ENCODE measurements at regions not wholly inside any gene's neighbourhood (a gene's known extent, or its start where the extent isn't known, plus 50 kb on each side); places are given as distances from the start of the nearest gene placed in this dataset.
A peak's percentile ranks its signal among the peaks of the same experiment; 100 is the strongest.

DNA sequence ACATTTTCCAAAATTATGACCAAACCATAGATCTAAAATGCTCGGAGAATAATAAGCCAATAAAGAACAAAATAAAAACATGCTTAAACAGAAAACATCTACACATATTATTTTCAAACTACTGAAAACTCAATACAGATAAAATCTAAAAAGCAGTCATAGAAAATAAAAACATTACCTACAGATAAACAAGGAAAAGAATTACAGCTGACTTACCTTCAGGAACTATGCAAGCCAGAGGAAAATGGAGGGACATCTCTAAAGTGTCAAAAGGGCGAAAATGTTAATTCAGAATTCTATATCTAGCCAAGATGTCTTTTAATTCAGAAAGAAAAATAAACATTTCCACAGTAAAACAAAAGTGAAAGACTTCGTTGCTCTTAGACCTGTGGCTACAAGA, 112.9 kb upstream of the GYPC start:
- no peak overlapping the region for H3K4me3 ChIP-seq (ENCODE audit: low read length)
- TF ChIP-seq, protein P1, sequence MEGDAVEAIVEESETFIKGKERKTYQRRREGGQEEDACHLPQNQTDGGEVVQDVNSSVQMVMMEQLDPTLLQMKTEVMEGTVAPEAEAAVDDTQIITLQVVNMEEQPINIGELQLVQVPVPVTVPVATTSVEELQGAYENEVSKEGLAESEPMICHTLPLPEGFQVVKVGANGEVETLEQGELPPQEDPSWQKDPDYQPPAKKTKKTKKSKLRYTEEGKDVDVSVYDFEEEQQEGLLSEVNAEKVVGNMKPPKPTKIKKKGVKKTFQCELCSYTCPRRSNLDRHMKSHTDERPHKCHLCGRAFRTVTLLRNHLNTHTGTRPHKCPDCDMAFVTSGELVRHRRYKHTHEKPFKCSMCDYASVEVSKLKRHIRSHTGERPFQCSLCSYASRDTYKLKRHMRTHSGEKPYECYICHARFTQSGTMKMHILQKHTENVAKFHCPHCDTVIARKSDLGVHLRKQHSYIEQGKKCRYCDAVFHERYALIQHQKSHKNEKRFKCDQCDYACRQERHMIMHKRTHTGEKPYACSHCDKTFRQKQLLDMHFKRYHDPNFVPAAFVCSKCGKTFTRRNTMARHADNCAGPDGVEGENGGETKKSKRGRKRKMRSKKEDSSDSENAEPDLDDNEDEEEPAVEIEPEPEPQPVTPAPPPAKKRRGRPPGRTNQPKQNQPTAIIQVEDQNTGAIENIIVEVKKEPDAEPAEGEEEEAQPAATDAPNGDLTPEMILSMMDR (conservative IDR thresholded peaks at IDR 0.05; ENCODE audit: low read depth, low read length) = no peak
- peak; percentile 0 for DNase-seq (ENCODE audit: low read depth)

DNA sequence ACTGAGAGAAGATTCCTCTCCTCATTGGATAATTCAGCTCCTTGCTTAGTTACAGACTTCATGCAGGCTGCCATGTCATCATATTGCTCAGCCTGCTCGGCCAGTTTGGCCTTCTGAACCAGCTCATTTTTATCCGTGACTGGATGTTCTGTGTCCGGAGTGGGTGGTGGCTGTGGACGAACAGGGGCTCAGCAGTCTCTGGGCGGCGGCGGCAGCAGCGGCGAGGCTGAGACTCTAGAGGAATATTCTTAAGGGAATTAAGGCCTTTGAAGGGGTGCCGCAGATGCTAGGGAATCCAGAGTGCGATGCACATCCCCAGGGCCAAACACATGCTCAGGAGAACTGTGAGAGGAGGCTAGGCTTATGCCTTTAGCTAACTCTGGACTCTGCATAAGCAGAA, 97.9 kb upstream of the GYPC start:
- DNase-seq (ENCODE audit: low read depth) = no peak
- TF ChIP-seq, protein P1 (conservative IDR thresholded peaks at IDR 0.05; ENCODE audit: low read depth, low read length) = no peak
- H3K4me3 ChIP-seq (ENCODE audit: low read length) = no peak overlapping the region

DNA sequence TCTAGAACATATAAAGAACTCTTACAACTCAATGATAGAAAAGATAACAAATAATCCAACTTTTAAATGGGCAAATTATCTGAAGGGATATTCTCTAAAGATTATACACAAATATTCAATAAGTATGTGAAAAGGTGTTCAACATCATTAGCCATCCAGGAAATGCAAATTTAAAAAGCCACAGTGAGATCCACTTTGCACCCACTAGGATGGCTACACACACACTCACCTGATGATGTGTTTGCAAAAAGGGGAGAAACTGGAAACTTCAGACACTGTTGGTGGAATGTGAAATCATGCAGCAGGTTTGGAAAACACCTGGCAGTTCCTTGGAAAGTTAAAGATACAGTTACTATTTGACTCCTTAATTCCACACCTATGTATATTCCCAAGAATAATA, 87.2 kb upstream of the GYPC start:
- DNase-seq (ENCODE audit: low read depth) = no peak
- no peak overlapping the region for H3K4me3 ChIP-seq (ENCODE audit: low read length)
- TF ChIP-seq, protein P1 (conservative IDR thresholded peaks at IDR 0.05; ENCODE audit: low read depth, low read length) = no peak

DNA sequence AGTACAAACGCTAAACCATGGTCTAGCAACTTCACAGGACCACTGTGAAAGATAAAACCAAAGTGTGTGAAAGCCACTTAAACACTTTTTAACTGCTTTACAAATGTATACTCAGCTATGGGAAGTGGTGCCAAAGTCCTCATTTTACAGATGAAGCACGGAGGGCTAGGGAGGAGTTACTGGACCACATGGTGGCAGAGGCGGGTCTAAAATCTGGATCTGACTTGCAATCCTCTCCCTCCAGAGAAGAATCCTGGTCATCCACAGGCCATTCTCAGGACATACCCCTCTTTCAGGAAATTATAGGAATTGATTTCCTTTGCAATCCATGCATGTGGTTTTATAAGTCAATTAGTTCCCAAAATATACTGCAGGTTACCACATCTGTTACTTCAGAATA, 84.6 kb upstream of the GYPC start:
- TF ChIP-seq, protein P1 (conservative IDR thresholded peaks at IDR 0.05; ENCODE audit: low read depth, low read length) = no peak
- H3K4me3 ChIP-seq (ENCODE audit: low read length) = no peak overlapping the region
- DNase-seq (ENCODE audit: low read depth) = no peak

DNA sequence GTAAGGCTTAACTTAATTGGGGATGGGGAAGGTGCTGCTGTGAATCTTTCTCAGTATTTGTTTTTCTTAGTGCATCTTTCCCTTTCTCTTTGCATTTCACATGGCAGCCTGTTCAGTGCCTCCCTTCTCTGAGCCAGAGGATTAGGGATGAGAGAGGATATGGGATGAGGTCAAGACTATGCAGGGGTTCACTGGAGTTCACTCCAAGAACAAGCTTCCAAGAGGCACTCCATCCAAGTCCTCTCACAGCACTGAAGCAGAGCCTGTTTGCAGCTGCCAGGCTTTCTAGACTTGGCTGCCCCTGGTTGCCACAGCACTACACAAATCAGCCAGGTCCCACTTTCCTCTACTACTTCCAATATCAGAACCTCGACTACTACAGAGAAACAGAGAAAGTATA, 80.3 kb upstream of the GYPC start:
- TF ChIP-seq, protein P1 (conservative IDR thresholded peaks at IDR 0.05; ENCODE audit: low read depth, low read length) = no peak
- no peak overlapping the region for H3K4me3 ChIP-seq (ENCODE audit: low read length)
- DNase-seq (ENCODE audit: low read depth) = no peak

DNA sequence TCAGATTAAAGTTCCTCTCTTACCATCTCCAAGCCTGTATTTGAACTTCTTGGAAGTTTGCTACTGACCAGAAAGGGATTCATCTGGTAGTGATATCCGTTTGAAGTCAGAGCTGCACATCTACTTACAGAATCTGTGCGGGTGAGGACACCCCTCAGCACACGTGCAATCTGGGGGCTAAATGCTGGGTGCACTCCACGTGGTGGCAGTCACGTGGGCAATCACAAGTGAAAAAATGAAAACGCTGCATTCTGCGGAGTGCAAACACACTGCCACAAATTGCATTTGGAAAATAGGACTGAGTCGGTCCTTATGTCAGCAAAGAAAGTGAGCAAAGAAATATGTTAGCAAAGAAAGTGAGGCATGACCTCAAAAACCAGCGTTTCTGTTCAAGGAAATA, 76.1 kb upstream of the GYPC start:
- TF ChIP-seq, protein P1 (conservative IDR thresholded peaks at IDR 0.05; ENCODE audit: low read depth, low read length) = no peak
- no peak overlapping the region for H3K4me3 ChIP-seq (ENCODE audit: low read length)
- no peak for DNase-seq (ENCODE audit: low read depth)

DNA sequence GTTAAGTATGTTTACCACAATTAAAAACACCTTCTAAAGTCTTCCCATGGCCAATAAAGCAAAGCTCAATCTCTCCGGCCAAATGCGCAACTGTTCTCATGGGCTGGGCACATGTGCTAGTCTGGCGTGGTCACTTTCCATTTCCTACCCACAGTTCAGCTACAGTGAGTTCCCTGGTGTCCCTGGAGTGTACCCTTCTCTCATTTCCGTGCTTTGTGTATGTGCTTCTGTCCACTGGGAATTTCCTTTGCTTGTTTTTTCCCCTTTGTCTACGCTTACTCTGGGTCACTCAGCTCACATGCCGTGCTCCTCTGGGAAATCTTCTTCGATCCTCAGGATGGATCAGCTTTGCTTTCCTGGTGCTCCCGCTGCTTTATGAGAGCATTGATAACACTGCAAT, 69.6 kb upstream of the GYPC start:
- no peak overlapping the region for H3K4me3 ChIP-seq (ENCODE audit: low read length)
- DNase-seq (ENCODE audit: low read depth) = no peak
- TF ChIP-seq, protein P1 (conservative IDR thresholded peaks at IDR 0.05; ENCODE audit: low read depth, low read length) = no peak
